ENCODE measurements at regions not wholly inside any gene's neighbourhood (a gene's known extent, or its start where the extent isn't known, plus 50 kb on each side); places are given as distances from the start of the nearest gene placed in this dataset.

- TF ChIP-seq, protein P1, sequence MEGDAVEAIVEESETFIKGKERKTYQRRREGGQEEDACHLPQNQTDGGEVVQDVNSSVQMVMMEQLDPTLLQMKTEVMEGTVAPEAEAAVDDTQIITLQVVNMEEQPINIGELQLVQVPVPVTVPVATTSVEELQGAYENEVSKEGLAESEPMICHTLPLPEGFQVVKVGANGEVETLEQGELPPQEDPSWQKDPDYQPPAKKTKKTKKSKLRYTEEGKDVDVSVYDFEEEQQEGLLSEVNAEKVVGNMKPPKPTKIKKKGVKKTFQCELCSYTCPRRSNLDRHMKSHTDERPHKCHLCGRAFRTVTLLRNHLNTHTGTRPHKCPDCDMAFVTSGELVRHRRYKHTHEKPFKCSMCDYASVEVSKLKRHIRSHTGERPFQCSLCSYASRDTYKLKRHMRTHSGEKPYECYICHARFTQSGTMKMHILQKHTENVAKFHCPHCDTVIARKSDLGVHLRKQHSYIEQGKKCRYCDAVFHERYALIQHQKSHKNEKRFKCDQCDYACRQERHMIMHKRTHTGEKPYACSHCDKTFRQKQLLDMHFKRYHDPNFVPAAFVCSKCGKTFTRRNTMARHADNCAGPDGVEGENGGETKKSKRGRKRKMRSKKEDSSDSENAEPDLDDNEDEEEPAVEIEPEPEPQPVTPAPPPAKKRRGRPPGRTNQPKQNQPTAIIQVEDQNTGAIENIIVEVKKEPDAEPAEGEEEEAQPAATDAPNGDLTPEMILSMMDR (conservative IDR thresholded peaks at IDR 0.05; ENCODE audit: low read length), result no peak
- no peak for TF ChIP-seq EZH2phosphoT487 (IDR thresholded peaks at IDR 0.05; ENCODE audit: borderline replicate concordance, low read depth, low read length)
These were observed 72.5 kb upstream of the PARP11 start for GRCh38 chr12:3945671-3946070.
